Mucosa of gallbladder (tissue), 1 donor: ENCODE measurements at regions not wholly inside any gene's neighbourhood (a gene's known extent, or its start where the extent isn't known, plus 50 kb on each side); places are given as distances from the start of the nearest gene placed in this dataset.

Experiments used
- DNase-seq: peaks from one replicate; pipeline ENCODE4 v3.0.0-alpha.2; 2020; ENCODE audit warnings: low spot score
- donor health status: DM: no; HTN: no; CAD: no.

GRCh38 chr18:10216791-10217190 is 237.6 kb upstream of the APCDD1 start:
- DNase-seq, result no peak

- no peak for DNase-seq
These were observed 237.2 kb upstream of the APCDD1 start for GRCh38 chr18:10217211-10217610.

GRCh38 chr18:10225300-10225699 is 229.1 kb upstream of the APCDD1 start:
- DNase-seq, result no peak

- no peak for DNase-seq
These were observed 227.5 kb upstream of the APCDD1 start for GRCh38 chr18:10226971-10227370.

GRCh38 chr18:10228326-10228725 is 226.1 kb upstream of the APCDD1 start:
- peak; percentile 45 for DNase-seq

GRCh38 chr18:10229458-10229857 is 225.0 kb upstream of the APCDD1 start:
- DNase-seq, result no peak

GRCh38 chr18:10230072-10230471 is 224.4 kb upstream of the APCDD1 start:
- no peak for DNase-seq

GRCh38 chr18:10231220-10231619 is 223.2 kb upstream of the APCDD1 start:
- no peak for DNase-seq

- no peak for DNase-seq
These were observed 222.4 kb upstream of the APCDD1 start for GRCh38 chr18:10232062-10232461.

- DNase-seq, result no peak
These were observed 221.2 kb upstream of the APCDD1 start for GRCh38 chr18:10233082-10233875.

GRCh38 chr18:10234281-10234680 is 220.2 kb upstream of the APCDD1 start:
- no peak for DNase-seq

GRCh38 chr18:10234912-10235660 is 219.3 kb upstream of the APCDD1 start:
- peak; percentile 41 for DNase-seq

- DNase-seq, result no peak
These were observed 218.8 kb upstream of the APCDD1 start for GRCh38 chr18:10235661-10235952.

- peak; percentile 33 for DNase-seq
These were observed 215.3 kb upstream of the APCDD1 start for GRCh38 chr18:10239103-10239502.

- DNase-seq, result no peak
These were observed 214.3 kb upstream of the APCDD1 start for GRCh38 chr18:10239991-10240634.

GRCh38 chr18:10240973-10241372 is 213.5 kb upstream of the APCDD1 start:
- no peak for DNase-seq

- no peak for DNase-seq
These were observed 212.9 kb upstream of the APCDD1 start for GRCh38 chr18:10241579-10241978.

- DNase-seq, result no peak
These were observed 211.3 kb upstream of the APCDD1 start for GRCh38 chr18:10242936-10243680.

- DNase-seq, result no peak
These were observed 210.1 kb upstream of the APCDD1 start for GRCh38 chr18:10244341-10244740.

- DNase-seq, result no peak
These were observed 209.2 kb upstream of the APCDD1 start for GRCh38 chr18:10245031-10245845.

GRCh38 chr18:10245846-10246175 is 208.6 kb upstream of the APCDD1 start:
- no peak for DNase-seq
